GM21367 (cell line): ENCODE measurements at regions not wholly inside any gene's neighbourhood (a gene's known extent, or its start where the extent isn't known, plus 50 kb on each side); places are given as distances from the start of the nearest gene placed in this dataset.

Experiments used
- ATAC-seq: cut with Tn5 transposase; IDR thresholded peaks from one replicate; pipeline ENCODE4 v1.9.1; 2021; ENCODE audit not compliant: unreplicated experiment

DNA sequence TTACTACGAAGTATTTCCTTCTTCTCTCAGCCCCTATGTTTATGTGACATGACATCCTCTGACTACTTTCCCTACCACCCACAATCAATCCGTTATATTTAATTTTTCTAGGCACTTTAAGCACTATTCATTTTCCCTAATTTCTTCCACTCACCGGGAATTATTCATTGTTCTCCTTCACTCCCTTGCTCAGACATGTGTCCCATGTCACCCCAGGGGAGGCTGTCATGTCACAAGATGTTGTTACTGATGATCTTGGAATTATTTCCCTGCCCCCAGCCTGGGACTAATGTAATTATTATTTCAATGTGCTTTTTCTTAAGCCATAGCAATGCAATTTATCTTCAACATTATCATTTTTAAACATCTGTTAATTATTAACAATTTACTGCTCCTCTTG lies 317.2 kb downstream of the PHF14 start:
- ATAC-seq, result no peak

DNA sequence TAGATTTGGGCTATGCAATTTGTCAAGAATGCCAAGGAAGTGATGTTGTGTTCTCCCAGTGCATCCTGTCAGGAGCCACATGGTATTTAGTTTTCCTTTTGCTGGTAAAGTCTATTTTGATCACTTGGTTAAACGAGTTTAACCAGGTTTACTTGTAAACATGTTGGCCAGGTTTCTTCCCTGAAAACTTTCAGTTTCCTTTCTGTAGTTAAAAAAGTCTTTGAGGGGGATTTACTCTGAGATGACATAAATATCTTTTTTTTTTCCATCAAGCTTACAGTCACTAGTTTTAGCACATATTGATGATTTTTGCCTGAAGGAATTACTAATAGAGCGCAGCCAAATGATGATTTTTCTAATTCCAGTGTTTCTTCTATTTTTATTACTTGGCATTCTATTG lies 320.5 kb downstream of the PHF14 start:
- no peak for ATAC-seq

DNA sequence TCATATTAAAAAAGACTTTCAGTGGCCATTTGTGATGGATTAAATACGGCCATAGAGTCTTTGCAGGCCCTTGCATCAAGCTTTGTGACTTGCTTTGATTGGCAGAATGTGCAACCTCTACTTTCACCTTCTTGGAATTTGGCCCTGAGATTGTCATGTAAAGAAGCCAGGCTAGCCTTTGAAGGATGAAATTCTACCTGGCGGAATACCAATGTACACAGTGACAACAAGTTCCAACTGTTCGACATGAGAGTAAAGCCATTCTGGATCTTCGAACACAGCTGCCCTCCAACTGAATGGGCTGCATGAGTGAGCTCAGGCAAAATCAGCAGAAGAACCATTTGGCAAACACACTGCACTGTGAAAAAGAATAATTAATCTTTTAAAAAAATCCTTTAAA lies 321.3 kb downstream of the PHF14 start:
- ATAC-seq, result no peak

DNA sequence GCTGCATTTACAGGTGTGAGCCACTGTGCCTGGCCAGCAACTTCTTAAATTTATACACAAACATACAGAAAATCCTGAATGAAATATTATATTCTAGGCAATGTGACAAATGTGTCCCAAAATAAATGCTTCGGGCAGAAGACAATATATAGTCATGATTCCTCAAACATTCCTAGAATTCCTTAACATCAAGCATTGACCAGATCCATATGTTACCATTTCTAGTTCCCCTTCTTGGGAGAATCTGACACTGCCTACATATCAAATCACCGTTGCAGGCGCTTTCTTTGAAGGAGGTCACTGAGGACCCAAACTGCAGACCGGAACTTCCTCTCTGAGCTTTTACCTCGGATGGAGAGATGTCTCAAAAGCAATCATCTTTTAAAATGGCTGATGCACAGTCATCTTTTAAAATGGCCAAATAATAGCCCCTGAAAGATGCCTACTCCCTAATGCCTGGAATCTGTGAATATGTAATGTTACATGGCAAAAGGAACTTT lies 323.5 kb downstream of the PHF14 start:
- ATAC-seq, result no peak

DNA sequence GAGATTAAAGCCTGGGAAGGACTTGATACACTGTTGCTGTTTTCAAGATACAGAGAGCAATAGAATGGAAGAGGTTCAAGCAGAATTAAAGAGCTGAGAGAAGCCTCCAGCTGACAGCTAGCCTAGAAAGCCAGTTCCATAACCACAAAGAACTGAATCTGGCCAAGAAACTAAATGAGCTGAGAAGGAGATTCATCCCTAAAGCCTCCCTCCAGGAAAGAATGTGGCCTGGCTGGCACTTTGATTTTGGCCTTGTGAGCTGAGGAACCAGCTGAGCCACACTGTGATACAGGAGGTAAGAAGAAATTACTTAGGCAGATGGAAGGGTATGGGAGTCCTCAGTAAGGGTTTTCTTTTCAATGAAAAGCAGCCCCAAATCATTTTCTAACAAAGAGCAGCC lies 324.1 kb downstream of the PHF14 start:
- ATAC-seq, result no peak

DNA sequence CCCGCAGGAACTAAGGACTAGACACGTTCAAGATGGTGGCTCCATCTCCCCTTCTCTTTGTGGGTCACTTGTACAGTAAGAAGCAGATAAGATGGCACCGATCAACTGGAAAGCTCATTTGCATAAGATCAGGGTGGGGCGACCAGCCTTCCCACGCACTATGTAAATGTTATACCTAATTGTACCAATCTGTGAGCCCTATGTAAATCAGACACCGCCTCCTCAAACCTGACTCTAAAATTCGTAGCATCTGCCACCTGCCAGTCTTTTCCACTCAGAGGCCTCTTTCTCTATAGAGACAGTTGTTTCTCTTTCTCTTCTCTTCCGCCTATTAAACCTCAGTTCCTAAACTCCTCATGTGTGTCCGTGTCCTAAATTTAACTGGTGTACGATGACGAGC lies 324.5 kb downstream of the PHF14 start:
- ATAC-seq, result no peak

DNA sequence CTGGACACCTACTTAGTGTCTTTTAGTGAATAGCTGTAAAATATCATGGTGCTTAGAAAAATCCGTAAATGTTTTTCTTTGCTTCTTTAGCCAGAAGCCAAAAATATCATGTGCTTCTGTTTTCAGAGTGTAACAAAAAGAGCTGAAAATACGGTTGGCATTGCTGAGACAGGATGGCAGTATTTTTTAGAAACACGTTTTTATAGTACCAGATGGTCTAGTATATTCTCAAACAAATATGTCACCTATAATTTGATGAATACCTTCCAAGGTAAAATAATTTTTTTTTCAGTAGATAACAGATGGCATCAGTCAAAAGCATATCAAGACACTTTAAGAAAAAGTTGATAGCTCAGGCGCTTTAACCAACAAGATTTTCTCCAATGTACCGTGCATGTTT lies 326.6 kb downstream of the PHF14 start:
- no peak for ATAC-seq

DNA sequence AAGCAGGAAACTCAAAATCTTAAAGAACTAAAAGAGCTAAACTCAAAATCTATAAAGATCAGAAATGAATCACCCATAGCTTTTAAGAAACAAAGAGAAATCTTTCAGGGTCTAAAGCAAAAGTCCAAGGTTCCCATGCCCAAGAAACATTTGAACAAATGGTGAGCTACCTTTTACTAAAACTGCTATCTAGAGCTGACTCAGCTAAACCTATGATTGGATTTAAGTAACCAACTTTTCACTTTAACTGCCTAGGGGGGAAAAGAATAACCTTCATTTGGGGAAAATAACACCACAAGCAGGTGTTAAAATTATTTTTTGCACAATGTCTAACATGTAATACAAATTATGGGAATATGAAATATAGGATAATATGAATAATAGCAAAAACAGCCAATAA lies 328.4 kb downstream of the PHF14 start:
- no peak for ATAC-seq

DNA sequence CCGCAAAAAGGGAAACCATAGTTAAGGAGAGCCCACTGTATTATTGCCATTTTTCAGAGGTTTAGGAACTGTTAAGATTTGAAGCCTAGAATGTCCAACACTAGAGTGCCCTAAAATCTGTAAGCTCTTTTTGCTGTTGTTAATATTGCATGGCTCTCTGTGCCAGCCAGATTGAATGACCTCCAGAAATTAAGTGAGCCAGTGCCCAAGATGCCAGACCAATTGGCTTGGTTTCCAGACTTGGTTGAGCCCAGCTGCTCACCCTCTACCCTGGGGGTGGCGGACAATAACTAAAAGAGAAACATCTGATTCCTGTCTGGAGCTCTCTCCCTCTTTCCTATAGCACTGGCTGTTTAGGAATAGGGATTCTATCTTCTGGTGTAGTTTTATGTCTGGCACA lies 340.1 kb downstream of the PHF14 start:
- no peak for ATAC-seq

DNA sequence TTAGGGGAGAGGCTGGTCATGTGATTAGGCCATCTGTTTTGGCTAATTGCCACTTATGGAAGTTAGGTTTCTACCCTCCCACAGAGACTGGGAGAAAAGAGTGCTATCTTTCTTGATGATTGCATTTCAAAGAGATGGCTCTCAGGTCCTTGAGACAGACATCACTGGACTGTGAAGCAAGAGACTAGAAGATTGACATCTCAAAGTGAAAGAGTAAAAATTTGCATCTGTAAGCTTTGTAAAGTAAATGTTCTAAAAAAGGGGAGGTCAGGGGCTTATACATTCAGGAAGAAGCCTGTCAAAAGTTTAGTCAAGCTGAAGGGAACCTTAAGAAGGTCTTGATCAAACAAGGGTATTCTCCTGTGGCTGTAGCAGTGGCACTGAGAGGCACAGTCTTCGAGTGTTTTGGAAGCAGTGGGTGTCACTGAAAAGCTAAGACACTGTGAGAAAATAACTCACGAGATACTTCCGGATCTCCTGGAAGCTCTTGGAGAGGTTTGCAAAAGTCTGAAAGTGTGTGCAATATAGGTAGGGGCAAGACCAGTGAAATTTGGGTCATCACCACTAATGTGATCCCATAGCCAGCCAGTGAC lies 342.1 kb downstream of the PHF14 start:
- ATAC-seq, result peak; percentile 60

DNA sequence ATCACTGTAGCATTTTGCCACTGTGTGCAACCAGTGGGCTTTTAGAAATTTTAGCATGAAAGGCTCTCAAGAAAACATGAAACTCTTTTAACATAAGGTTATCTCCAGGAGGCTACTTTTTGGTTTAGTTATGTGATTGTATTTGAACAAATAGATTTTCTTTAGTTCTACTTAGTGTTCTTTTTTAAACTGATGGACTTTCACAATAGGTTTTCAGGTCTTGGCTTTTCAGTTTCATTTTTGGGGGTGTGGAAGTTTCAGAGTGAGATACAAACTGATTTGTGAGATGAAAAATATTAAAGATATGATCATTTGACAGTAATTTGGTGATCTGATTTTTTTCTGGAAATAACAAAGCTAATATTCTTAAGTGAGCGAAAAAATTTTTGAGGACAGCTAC lies 344.1 kb downstream of the PHF14 start:
- peak; percentile 49 for ATAC-seq

DNA sequence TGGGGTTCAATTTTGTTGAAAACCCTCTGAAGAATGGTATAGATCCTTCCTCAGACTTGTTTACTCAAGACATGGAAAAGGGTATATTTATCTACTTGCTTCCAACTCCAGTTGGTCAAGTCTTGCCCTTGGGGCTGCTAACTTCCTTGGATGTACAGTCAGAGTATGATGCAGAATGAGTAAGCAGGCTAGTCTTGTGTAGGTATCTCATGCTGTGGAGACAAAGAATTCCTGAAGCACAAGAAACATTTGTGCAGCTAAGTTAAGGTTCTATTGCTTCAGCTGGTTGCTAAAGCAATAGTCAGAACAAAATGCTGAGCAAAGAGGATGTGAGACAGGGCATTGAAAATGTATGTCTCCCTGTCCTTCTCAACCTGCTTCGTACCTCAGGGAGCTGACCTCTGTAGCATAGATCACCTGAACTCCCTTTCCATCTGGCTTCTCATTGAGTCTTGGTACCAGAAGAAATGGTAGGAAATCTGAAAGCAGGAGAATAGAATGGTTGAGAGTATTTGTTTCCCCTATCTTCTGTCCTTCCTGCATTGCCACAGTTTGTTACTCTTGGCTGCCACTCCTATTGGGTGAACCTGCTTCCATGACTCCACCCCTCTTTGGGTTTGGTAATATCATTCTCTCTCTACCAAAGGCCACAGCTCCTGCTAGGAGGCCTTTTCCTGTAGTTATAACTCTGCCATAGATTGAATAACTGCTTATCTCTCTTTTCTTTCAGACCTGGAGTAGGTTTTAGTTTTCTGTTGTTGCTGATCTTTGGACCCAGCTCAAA lies 346.0 kb downstream of the PHF14 start:
- no peak for ATAC-seq
